EH (cell line): ENCODE measurements at regions not wholly inside any gene's neighbourhood (a gene's known extent, or its start where the extent isn't known, plus 50 kb on each side); places are given as distances from the start of the nearest gene placed in this dataset.

Experiments
- DNase-seq: peaks from one replicate; pipeline ENCODE4 v3.0.0-alpha.2; 2015; ENCODE audit warnings: low read depth

- no peak for DNase-seq
These were observed 463.6 kb upstream of the NR2F2 start for GRCh38 chr15:95866711-95867440.

- DNase-seq = no peak
These were observed 462.1 kb upstream of the NR2F2 start for GRCh38 chr15:95868450-95868849.

- no peak for DNase-seq
These were observed 461.5 kb upstream of the NR2F2 start for GRCh38 chr15:95868970-95869369.

- no peak for DNase-seq
These were observed 460.6 kb upstream of the NR2F2 start for GRCh38 chr15:95869920-95870319.

GRCh38 chr15:95872366-95872771 is 458.1 kb upstream of the NR2F2 start:
- peak; percentile 91 for DNase-seq

GRCh38 chr15:95874637-95875036 is 455.9 kb upstream of the NR2F2 start:
- peak; percentile 54 for DNase-seq

GRCh38 chr15:95875121-95875643 is 455.3 kb upstream of the NR2F2 start:
- peak; percentile 89 for DNase-seq

GRCh38 chr15:95880031-95880570 is 450.4 kb upstream of the NR2F2 start:
- DNase-seq = no peak

GRCh38 chr15:95880630-95881029 is 449.9 kb upstream of the NR2F2 start:
- peak; percentile 25 for DNase-seq

GRCh38 chr15:95883064-95883463 is 447.4 kb upstream of the NR2F2 start:
- DNase-seq = no peak

- peak; percentile 92 for DNase-seq
These were observed 446.2 kb upstream of the NR2F2 start for GRCh38 chr15:95884276-95884675.

GRCh38 chr15:95887666-95888390 is 442.7 kb upstream of the NR2F2 start:
- peak; percentile 57 for DNase-seq

GRCh38 chr15:95888762-95889161 is 441.7 kb upstream of the NR2F2 start:
- no peak for DNase-seq

- DNase-seq = no peak
These were observed 436.0 kb upstream of the NR2F2 start for GRCh38 chr15:95894407-95894956.

GRCh38 chr15:95895508-95895907 is 435.0 kb upstream of the NR2F2 start:
- no peak for DNase-seq

GRCh38 chr15:95897651-95898050 is 432.8 kb upstream of the NR2F2 start:
- no peak for DNase-seq

GRCh38 chr15:95898761-95899160 is 431.7 kb upstream of the NR2F2 start:
- DNase-seq = no peak

GRCh38 chr15:95901271-95901670 is 429.2 kb upstream of the NR2F2 start:
- no peak for DNase-seq

- DNase-seq = no peak
These were observed 427.9 kb upstream of the NR2F2 start for GRCh38 chr15:95902606-95903005.

- DNase-seq = no peak
These were observed 427.1 kb upstream of the NR2F2 start for GRCh38 chr15:95903352-95903751.

GRCh38 chr15:95910643-95911212 is 419.8 kb upstream of the NR2F2 start:
- DNase-seq = no peak

- no peak for DNase-seq
These were observed 418.8 kb upstream of the NR2F2 start for GRCh38 chr15:95911570-95912279.
